LNCAP (cell line): ENCODE measurements at regions not wholly inside any gene's neighbourhood (a gene's known extent, or its start where the extent isn't known, plus 50 kb on each side); places are given as distances from the start of the nearest gene placed in this dataset.

Source experiments
- CTCF ChIP-seq: fragments of 450-650 bp; IDR thresholded peaks from 2 replicates; pipeline ENCODE4 v1.5.1; 2017; ENCODE audit warnings: mild to moderate bottlenecking

GRCh38 chr7:94109556-94109955 lies 105.4 kb upstream of the BET1 start:
- no peak for TF ChIP-seq CTCF

- no peak for TF ChIP-seq CTCF
Observed at GRCh38 chr7:94111009-94111408, 106.9 kb upstream of the BET1 start.

DNA sequence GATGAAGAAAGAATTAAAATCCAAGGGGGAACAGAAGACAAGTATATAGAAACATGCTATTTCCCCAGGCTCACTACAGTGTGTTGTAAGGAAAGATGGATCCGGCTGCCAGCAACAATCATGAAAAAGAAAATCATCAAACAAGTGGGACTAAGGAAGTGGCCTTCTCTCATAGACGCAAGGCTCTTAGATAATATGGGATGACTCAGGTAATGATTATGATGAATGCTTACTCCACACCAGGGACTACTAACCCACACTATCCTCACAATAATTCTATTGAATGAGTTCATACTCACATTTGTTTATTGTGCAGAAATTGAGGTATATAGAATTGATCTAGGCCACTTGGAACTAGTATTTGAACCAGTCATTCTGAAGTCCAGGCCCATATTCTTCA lies 111.2 kb upstream of the BET1 start:
- TF ChIP-seq CTCF: no peak

DNA sequence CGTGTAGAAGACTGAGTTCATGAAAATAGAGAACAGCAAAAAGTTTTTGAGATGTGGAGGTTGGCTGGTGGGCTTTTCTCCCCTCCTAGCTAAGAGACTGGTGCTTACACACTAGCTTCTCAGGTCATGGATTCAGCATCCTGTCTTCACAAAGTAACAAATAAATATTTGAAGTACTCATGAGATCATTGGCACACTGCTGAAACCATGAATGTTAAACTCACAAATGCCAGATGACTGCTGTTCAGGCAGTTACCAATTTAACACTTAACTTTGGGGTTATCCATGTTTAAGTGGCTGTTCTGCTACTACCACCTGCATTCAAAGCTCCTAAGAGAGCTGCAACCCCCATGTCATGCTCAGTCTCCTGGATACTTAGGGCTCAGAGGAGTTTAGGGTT lies 119.0 kb upstream of the BET1 start:
- no peak for TF ChIP-seq CTCF

GRCh38 chr7:94127026-94127425 lies 122.9 kb upstream of the BET1 start:
- no peak for TF ChIP-seq CTCF

DNA sequence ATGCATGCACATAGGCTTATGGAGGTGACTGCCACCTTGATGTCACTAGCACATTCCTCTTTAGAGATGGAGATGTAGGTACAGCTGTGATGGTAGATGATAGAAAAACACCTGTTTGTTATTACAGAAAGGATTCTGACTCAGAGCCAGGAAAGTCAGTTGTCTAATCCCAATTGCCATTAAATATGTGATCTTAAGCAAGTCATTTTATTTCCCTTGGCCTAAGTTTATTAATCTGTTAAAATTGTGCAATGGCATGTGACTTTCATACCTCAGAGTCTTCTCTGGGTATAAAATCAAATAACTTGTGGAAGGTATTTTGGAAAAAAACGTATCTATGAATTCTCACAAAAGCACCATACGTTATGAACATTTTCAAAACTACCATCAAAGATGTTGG lies 123.9 kb upstream of the BET1 start:
- TF ChIP-seq CTCF: no peak

- no peak for TF ChIP-seq CTCF
Observed at GRCh38 chr7:94129443-94130140, 125.4 kb upstream of the BET1 start.

DNA sequence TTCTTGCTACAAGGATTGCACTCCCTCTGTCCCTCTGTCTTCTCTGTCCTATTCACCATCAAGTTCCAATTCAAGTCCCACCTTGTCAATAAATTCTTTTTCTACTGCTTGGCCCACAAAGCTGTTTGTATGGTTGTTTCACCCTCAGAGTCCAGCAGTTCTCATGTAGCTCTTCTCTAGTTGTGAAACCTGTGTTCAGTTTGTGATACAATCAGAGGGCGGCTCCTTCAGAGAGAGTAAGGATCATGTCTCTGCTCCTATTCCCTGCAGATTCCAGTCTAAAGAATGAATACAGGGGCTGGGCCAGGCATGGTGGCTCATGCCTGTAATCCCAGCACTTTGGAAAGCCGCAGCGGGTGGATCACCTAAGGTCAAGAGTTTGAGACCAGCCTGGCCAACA lies 126.6 kb upstream of the BET1 start:
- TF ChIP-seq CTCF: no peak
